Naive thymus-derived CD4-positive, alpha-beta T cell (primary cell): ENCODE measurements at regions not wholly inside any gene's neighbourhood (a gene's known extent, or its start where the extent isn't known, plus 50 kb on each side); places are given as distances from the start of the nearest gene placed in this dataset.

ENCODE experiments used
- ATAC-seq: fragments of 150-1000 bp; cut with Tn5 transposase; 2 replicates; pipeline ENCODE4 v1.10.0; 2021; ENCODE audit warnings: mild to moderate bottlenecking, moderate library complexity
- CTCF ChIA-PET: fragments of 350-600 bp; sonication (Branson Sonifier 250); formaldehyde crosslinking; loops from one replicate; lab custom pipeline; 2021; ENCODE audit warnings: antibody characterized with exemption; lab: Charles Lee
- POLR2A ChIA-PET: fragments of 350-600 bp; sonication (Branson Sonifier 250); formaldehyde crosslinking; loops from one replicate; lab custom pipeline; 2021; ENCODE audit warnings: antibody characterized with exemption, inconsistent platforms; lab: Charles Lee
- DNase-seq, 9 donors: peaks; one replicate each; pipeline versions ENCODE4 v3.0.0 to v3.0.0-alpha.2; 2020 to 2022; ENCODE audit warnings: mixed read lengths in 1 of 9
- H3K27ac ChIP-seq: one replicate; pipeline ENCODE4 v1.7.0; 2013; ENCODE audit warnings: mild to moderate bottlenecking, low read depth, low read length, moderate library complexity
- H3K27me3 ChIP-seq, 2 donors: one replicate each; pipeline ENCODE4 v1.7.0; 2013; ENCODE audit warnings: low read length in 2 of 2, mild to moderate bottlenecking in 2 of 2, moderate library complexity in 2 of 2; ENCODE audit not compliant: control insufficient read depth in 2 of 2, insufficient read depth in 2 of 2
- H3K36me3 ChIP-seq, 3 experiments: 1 replicate in 2 of 3; 2 replicates in 1 of 3; pipeline ENCODE4 v1.7.0; 2013; ENCODE audit warnings: low read length in 3 of 3, mild to moderate bottlenecking in 3 of 3, moderate library complexity in 1 of 3; ENCODE audit not compliant: insufficient read depth in 3 of 3, control insufficient read depth in 2 of 3
- H3K4me1 ChIP-seq, 2 donors: one replicate each; pipeline ENCODE4 v1.7.0; 2013; ENCODE audit warnings: low read length in 2 of 2, mild to moderate bottlenecking in 2 of 2, moderate library complexity in 1 of 2; ENCODE audit not compliant: control insufficient read depth in 2 of 2, insufficient read depth in 2 of 2
- H3K4me3 ChIP-seq: 2 replicates; pipeline ENCODE4 v1.7.0; 2013; ENCODE audit warnings: mild to moderate bottlenecking, low read length
- H3K9me3 ChIP-seq, 3 experiments: 1 replicate in 2 of 3; 2 replicates in 1 of 3; pipeline ENCODE4 v1.7.0; 2013; ENCODE audit warnings: low read length in 3 of 3; ENCODE audit not compliant: control insufficient read depth in 2 of 3
- H3K27ac Mint-ChIP-seq, 9 donors: one replicate each; pipeline ENCODE4 v1.8.0; 2020 to 2022; ENCODE audit warnings: mixed read lengths in 9 of 9, mild to moderate bottlenecking in 8 of 9, moderate library complexity in 5 of 9, inconsistent platforms in 2 of 9
- H3K27me3 Mint-ChIP-seq, 5 donors: one replicate each; pipeline ENCODE4 v1.8.0; 2021 to 2022; ENCODE audit warnings: mixed read lengths in 5 of 5, mild to moderate bottlenecking in 1 of 5
- H3K36me3 Mint-ChIP-seq, 5 donors: one replicate each; pipeline ENCODE4 v1.8.0; 2020 to 2022; ENCODE audit warnings: mixed read lengths in 5 of 5, mild to moderate bottlenecking in 3 of 5, inconsistent platforms in 1 of 5
- H3K4me1 Mint-ChIP-seq, 7 donors: one replicate each; pipeline ENCODE4 v1.8.0; 2020 to 2022; ENCODE audit warnings: mixed read lengths in 7 of 7, mild to moderate bottlenecking in 3 of 7, inconsistent platforms in 1 of 7
- H3K4me3 Mint-ChIP-seq, 10 donors: one replicate each; pipeline ENCODE4 v1.8.0; 2020 to 2022; ENCODE audit warnings: mild to moderate bottlenecking in 10 of 10, mixed read lengths in 10 of 10, moderate library complexity in 6 of 10, inconsistent platforms in 2 of 10
- H3K9me3 Mint-ChIP-seq, 11 donors: one replicate each; pipeline ENCODE4 v1.8.0; 2020 to 2022; ENCODE audit warnings: mixed read lengths in 11 of 11, mild to moderate bottlenecking in 4 of 11, inconsistent platforms in 1 of 11, moderate library complexity in 1 of 11
- intact Hi-C, 2 donors: fragments of 100-400 bp; cut with micrococcal nuclease; formaldehyde crosslinking; loops; one replicate each; pipeline ENCODE4 v1.15.1; 2023

DNA sequence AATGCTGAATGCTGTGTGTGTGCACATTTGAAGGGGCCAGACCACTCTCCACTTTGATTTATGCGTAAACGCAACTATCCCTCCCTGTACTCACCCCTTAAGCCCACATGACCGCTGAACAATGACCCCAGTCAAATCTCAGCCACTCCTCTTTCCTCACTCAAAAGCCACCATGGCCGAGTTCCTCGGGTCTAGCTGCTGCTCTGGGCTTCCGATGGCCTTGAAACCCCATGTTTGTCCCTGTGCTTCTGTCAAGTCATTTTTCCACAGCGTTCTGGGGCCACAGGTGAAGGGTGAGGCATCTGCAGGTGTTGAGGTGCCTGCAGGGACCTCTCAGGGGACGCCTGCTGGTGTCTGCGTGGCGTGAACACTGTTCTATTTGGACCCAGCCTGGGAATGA, 74.3 kb upstream of the TMEM18 start:
- POLR2A ChIA-PET, result no interaction called here

DNA sequence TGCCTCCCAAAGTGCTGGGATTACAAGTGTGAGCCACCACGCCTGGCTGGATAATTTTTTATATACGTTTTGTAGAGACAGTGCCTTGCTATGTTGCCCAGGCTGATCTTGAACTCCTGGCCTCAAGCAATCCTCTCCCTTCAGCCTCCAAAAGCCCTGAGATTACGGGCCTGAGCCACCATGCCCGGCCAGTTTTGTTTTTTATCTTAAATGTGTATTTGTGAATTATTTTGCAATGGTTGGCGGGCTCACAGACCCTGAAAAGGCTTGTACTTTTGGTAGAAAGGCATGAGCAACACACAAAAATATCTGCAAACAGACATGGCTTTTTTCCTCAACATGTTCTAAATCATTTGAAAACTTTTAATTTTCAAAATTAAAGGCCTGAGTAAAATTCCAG, 73.4 kb upstream of the TMEM18 start:
- CTCF ChIA-PET, result interaction anchor here (0.7 kb wide), 1 partner anchor 1439 kb away, joined by 3 read pairs; no protein-coding TSS in a partner anchor

More for the DNA sequence above, 74.3 kb upstream of the TMEM18 start:
- intact Hi-C loops, result no loop called here
- CTCF ChIA-PET, result interaction anchor here (0.7 kb wide), 1 partner anchor 1438 kb away, joined by 3 read pairs; no protein-coding TSS in a partner anchor
- ATAC-seq, result no peak
- no peak overlapping the region for H3K27ac ChIP-seq
- peak overlapping the region in 2 of 9 donors; percentile 43 to 48 for H3K27ac Mint-ChIP-seq
- H3K4me3 Mint-ChIP-seq, result no peak overlapping the region
- H3K27me3 ChIP-seq, result peaks cover 0 to 3% of the 10 kb centered on the region in 2 donors
- H3K4me3 ChIP-seq, result no peak overlapping the region
- peaks cover 17 to 43% (median 29%) of the 10 kb centered on the region in 5 donors for H3K27me3 Mint-ChIP-seq
- no peaks in the 10 kb centered on the region for H3K4me1 ChIP-seq
- peaks cover 0 to 3% (median 0%) of the 10 kb centered on the region in 11 donors for H3K9me3 Mint-ChIP-seq
- no peaks in the 10 kb centered on the region for H3K4me1 Mint-ChIP-seq
- no peaks in the 10 kb centered on the region for H3K36me3 ChIP-seq
- no peak for DNase-seq
- no peaks in the 10 kb centered on the region for H3K9me3 ChIP-seq
- H3K36me3 Mint-ChIP-seq, result peaks cover 0 to 4% (median 0%) of the 10 kb centered on the region in 5 donors

DNA sequence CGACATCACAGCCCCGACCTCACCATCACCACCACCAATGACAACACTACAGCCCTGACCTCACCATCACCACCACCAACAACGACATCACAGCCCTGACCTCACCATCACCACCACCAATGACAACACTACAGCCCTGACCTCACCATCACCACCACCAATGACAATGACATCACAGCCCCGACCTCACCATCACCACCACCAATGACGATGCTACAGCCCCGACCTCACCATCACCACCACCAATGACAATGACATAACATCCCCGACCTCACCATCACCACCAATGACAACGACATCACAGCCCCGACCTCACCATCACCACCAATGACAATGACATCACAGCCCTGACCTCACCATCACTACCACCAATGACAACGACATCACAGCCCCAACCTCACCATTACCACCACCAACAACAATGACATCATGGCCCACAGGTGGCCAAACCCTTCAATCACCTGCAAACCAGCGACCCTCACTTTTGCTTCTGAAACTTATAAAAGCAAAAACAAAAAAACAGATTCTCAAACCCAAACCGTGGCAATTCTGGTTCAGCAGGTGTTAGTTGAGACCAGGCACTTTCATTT, 70.7 kb upstream of the TMEM18 start:
- ChIA-PET POLR2A (no interaction called here), CTCF (no interaction called here)
- Histone ChIP-seq H3K4me1 (no peaks in the 10 kb centered on the region), H3K27ac (no peak overlapping the region), H3K36me3 (no peaks in the 10 kb centered on the region), H3K9me3 (no peaks in the 10 kb centered on the region), H3K27me3 (no peaks in the 10 kb centered on the region), H3K4me3 (no peak overlapping the region)
- H3K27ac Mint-ChIP-seq, result no peak overlapping the region
- no peak overlapping the region for H3K4me3 Mint-ChIP-seq
- peaks cover 0 to 11% (median 0%) of the 10 kb centered on the region in 11 donors for H3K9me3 Mint-ChIP-seq
- intact Hi-C loops, result no loop called here
- DNase-seq, result no peak
- H3K36me3 Mint-ChIP-seq, result no peaks in the 10 kb centered on the region
- H3K4me1 Mint-ChIP-seq, result no peaks in the 10 kb centered on the region
- H3K27me3 Mint-ChIP-seq, result peaks cover 6 to 30% (median 15%) of the 10 kb centered on the region in 5 donors
- ATAC-seq, result no peak

More for the DNA sequence above, 73.4 kb upstream of the TMEM18 start:
- Histone ChIP-seq H3K9me3 (no peaks in the 10 kb centered on the region), H3K36me3 (no peaks in the 10 kb centered on the region), H3K4me3 (no peak overlapping the region), H3K27ac (no peak overlapping the region), H3K4me1 (no peaks in the 10 kb centered on the region), H3K27me3 (no peaks in the 10 kb centered on the region)
- Mint-ChIP-seq H3K9me3 (peaks cover 0 to 4% (median 0%) of the 10 kb centered on the region in 11 donors), H3K27ac (no peak overlapping the region), H3K4me3 (no peak overlapping the region), H3K27me3 (peaks cover 16 to 40% (median 25%) of the 10 kb centered on the region in 5 donors), H3K36me3 (peaks cover 0 to 2% (median 0%) of the 10 kb centered on the region in 5 donors), H3K4me1 (no peaks in the 10 kb centered on the region)
- no peak for ATAC-seq
- intact Hi-C loops, result no loop called here
- DNase-seq, result no peak
- POLR2A ChIA-PET, result no interaction called here

DNA sequence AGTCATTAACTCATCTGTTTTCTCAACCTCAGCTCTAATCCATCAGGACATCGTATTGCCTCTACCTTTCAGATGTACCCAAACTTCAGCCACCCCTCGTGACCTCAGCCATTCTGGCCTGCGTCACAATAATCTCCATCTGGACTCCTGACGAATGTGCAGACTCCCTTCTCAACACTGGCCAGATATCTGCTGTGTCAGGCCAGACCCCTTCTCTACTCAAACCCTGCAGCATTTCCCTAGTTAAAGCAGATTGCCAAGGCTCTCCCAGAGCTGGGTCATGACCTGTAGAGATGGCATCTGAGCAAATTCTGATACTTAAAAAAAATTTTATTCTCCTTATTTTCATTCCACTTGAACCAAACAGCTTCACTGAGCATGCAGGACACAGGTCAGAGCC, 69.5 kb upstream of the TMEM18 start:
- Histone ChIP-seq H3K9me3 (no peaks in the 10 kb centered on the region), H3K4me1 (no peaks in the 10 kb centered on the region), H3K36me3 (no peaks in the 10 kb centered on the region), H3K4me3 (no peak overlapping the region), H3K27me3 (no peaks in the 10 kb centered on the region), H3K27ac (no peak overlapping the region)
- no peaks in the 10 kb centered on the region for H3K36me3 Mint-ChIP-seq
- H3K4me1 Mint-ChIP-seq, result no peaks in the 10 kb centered on the region
- ChIA-PET POLR2A (no interaction called here), CTCF (no interaction called here)
- ATAC-seq (no peak), DNase-seq (no peak)
- H3K27ac Mint-ChIP-seq, result no peak overlapping the region
- H3K9me3 Mint-ChIP-seq, result peaks cover 0 to 11% (median 0%) of the 10 kb centered on the region in 11 donors
- peaks cover 0 to 33% (median 13%) of the 10 kb centered on the region in 5 donors for H3K27me3 Mint-ChIP-seq
- no peak overlapping the region for H3K4me3 Mint-ChIP-seq
- intact Hi-C loops, result no loop called here

DNA sequence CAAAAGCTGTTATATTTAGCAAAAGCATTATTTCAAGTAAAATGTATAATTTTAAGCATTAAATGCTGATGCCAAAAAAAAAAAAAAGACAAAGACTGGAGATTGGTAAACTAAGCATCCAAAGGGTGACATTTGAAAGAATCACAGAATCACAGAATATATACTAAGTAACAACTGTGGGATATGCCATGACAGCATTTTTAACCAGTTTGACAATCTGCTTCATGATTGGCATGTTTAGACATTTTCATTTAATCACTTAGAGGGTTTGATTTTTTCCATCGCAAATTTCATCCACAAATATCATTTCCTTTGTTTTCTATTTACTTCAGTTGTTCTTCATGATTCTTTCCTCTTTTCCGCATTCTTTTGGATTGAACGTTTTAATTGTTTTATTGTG, 66.9 kb upstream of the TMEM18 start:
- Histone ChIP-seq H3K4me3 (no peak overlapping the region), H3K36me3 (no peaks in the 10 kb centered on the region), H3K27me3 (no peaks in the 10 kb centered on the region), H3K4me1 (peaks cover 0 to 10% of the 10 kb centered on the region in 2 donors), H3K27ac (no peak overlapping the region), H3K9me3 (no peaks in the 10 kb centered on the region)
- DNase-seq (no peak), ATAC-seq (no peak)
- H3K4me1 Mint-ChIP-seq, result peaks cover 5 to 18% (median 13%) of the 10 kb centered on the region in 7 donors
- peaks cover 0 to 51% (median 23%) of the 10 kb centered on the region in 5 donors for H3K27me3 Mint-ChIP-seq
- ChIA-PET POLR2A (no interaction called here), CTCF (no interaction called here)
- intact Hi-C loops, result no loop called here
- H3K36me3 Mint-ChIP-seq, result no peaks in the 10 kb centered on the region
- no peak overlapping the region for H3K4me3 Mint-ChIP-seq
- H3K27ac Mint-ChIP-seq, result no peak overlapping the region
- H3K9me3 Mint-ChIP-seq, result peaks cover 0 to 11% (median 1%) of the 10 kb centered on the region in 11 donors

DNA sequence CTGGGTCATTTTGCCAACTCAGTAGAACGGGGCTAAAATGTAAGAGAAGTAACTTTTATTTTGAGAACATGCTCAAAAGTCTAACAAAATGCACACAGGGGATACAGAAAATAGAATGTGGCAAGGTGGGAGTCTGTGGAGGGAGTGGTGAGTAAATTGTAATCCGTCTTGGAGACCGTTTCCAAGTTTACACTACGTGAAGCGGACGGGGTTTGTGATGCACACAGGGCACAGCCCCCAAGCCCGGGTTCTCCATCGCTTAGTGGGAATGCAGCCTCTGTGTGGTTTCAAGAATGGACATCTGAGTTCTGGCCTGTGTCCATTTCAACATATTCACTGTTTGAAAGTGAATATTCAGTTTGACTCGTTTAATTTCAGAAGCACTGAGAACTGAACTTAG, 65.0 kb upstream of the TMEM18 start:
- ChIA-PET CTCF (interaction anchor here (0.6 kb wide), 1 partner anchor 65 kb away, joined by 3 read pairs; no protein-coding TSS in a partner anchor), POLR2A (no interaction called here)
- no peak overlapping the region for H3K4me3 ChIP-seq
- peaks cover 0 to 8% (median 0%) of the 10 kb centered on the region in 11 donors for H3K9me3 Mint-ChIP-seq
- no peaks in the 10 kb centered on the region for H3K36me3 ChIP-seq
- DNase-seq, result no peak
- no peaks in the 10 kb centered on the region for H3K9me3 ChIP-seq
- peaks cover 5 to 18% (median 13%) of the 10 kb centered on the region in 7 donors for H3K4me1 Mint-ChIP-seq
- no peak for ATAC-seq
- H3K27me3 Mint-ChIP-seq, result peaks cover 0 to 55% (median 27%) of the 10 kb centered on the region in 5 donors
- intact Hi-C loops, result no loop called here
- no peak overlapping the region for H3K4me3 Mint-ChIP-seq
- no peak overlapping the region for H3K27ac Mint-ChIP-seq
- H3K36me3 Mint-ChIP-seq, result no peaks in the 10 kb centered on the region
- H3K27me3 ChIP-seq, result no peaks in the 10 kb centered on the region
- no peak overlapping the region for H3K27ac ChIP-seq
- peaks cover 0 to 10% of the 10 kb centered on the region in 2 donors for H3K4me1 ChIP-seq

DNA sequence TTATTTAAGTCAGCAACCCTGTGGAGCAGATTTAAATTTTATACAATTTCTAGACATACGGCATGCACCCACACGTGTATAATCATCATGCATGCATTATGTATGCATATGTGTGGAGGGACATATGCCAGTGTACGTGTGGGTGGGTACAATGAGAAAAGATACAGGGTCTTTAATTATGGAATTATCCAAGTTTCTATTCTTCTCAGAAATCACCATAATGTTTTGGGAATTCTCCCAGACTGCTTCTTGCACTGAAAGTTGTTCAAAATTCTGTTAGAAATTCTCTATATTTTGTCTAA, 63.9 kb upstream of the TMEM18 start:
- Histone ChIP-seq H3K36me3 (no peaks in the 10 kb centered on the region), H3K4me1 (peaks cover 0 to 10% of the 10 kb centered on the region in 2 donors), H3K4me3 (no peak overlapping the region), H3K9me3 (no peaks in the 10 kb centered on the region), H3K27ac (no peak overlapping the region), H3K27me3 (no peaks in the 10 kb centered on the region)
- peaks cover 5 to 18% (median 13%) of the 10 kb centered on the region in 7 donors for H3K4me1 Mint-ChIP-seq
- intact Hi-C loops, result no loop called here
- peak overlapping the region in 3 of 10 donors; percentile 82 to 86 (median 85) for H3K4me3 Mint-ChIP-seq
- ChIA-PET CTCF (no interaction called here), POLR2A (no interaction called here)
- peaks cover 0 to 8% (median 0%) of the 10 kb centered on the region in 11 donors for H3K9me3 Mint-ChIP-seq
- H3K27me3 Mint-ChIP-seq, result peaks cover under 1 to 59% (median 37%) of the 10 kb centered on the region in 5 donors
- DNase-seq (no peak), ATAC-seq (no peak)
- H3K36me3 Mint-ChIP-seq, result no peaks in the 10 kb centered on the region
- H3K27ac Mint-ChIP-seq, result no peak overlapping the region
